BE2C (cell line): ENCODE measurements at regions not wholly inside any gene's neighbourhood (a gene's known extent, or its start where the extent isn't known, plus 50 kb on each side); places are given as distances from the start of the nearest gene placed in this dataset.

Experiments used
- DNase-seq: peaks from one replicate; pipeline ENCODE4 v3.0.0-alpha.2; 2020
- H3K27me3 ChIP-seq: fragments of 250-450 bp; sonication (Bioruptor Pico); 2 replicates; pipeline ENCODE4 v1.5.1; 2020; ENCODE audit warnings: mild to moderate bottlenecking
- H3K36me3 ChIP-seq: fragments of 250-450 bp; sonication (Bioruptor Pico); 2 replicates; pipeline ENCODE4 v1.5.1; 2020; ENCODE audit warnings: mild to moderate bottlenecking
- H3K4me1 ChIP-seq: fragments of 250-450 bp; sonication (Bioruptor Pico); 2 replicates; pipeline ENCODE4 v1.5.1; 2020
- H3K4me3 ChIP-seq: 2 replicates; pipeline ENCODE4 v1.5.1; 2011; ENCODE audit warnings: low read depth, low read length
- H3K9me3 ChIP-seq: fragments of 250-450 bp; sonication (Bioruptor Pico); 2 replicates; pipeline ENCODE4 v1.5.1; 2020
- TF ChIP-seq, protein P1 (sequence below): IDR thresholded peaks from 2 replicates; pipeline ENCODE4 v1.5.1; 2012; ENCODE audit warnings: mild to moderate bottlenecking, low read depth, low read length

DNA sequence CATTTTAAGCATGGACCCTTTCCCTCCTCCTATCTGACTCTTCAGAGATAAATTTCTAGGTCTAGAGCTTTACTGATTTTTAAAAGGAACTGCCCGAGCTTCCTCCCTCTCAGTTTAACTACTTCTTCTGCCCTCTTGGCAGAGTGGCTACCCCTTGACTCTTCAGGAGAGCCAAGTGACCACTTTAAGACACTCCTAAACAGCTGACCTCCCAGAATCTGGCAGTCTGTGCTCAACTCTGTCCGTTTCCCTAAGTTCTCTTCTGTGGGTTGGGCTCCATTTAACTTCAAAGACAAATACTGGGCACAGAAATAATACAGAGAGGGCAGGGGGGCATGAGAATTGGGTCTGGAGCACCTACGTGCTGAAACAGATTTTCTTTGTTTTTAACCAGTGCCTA is 196.3 kb upstream of the FOXD3 start:
- no peaks in the 10 kb centered on the region; the same call in 1 of the 2 replicates for H3K27me3 ChIP-seq
- TF ChIP-seq, protein P1, sequence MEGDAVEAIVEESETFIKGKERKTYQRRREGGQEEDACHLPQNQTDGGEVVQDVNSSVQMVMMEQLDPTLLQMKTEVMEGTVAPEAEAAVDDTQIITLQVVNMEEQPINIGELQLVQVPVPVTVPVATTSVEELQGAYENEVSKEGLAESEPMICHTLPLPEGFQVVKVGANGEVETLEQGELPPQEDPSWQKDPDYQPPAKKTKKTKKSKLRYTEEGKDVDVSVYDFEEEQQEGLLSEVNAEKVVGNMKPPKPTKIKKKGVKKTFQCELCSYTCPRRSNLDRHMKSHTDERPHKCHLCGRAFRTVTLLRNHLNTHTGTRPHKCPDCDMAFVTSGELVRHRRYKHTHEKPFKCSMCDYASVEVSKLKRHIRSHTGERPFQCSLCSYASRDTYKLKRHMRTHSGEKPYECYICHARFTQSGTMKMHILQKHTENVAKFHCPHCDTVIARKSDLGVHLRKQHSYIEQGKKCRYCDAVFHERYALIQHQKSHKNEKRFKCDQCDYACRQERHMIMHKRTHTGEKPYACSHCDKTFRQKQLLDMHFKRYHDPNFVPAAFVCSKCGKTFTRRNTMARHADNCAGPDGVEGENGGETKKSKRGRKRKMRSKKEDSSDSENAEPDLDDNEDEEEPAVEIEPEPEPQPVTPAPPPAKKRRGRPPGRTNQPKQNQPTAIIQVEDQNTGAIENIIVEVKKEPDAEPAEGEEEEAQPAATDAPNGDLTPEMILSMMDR, result no peak
- H3K4me1 ChIP-seq, result no peaks in the 10 kb centered on the region
- H3K4me3 ChIP-seq, result no peak overlapping the region
- H3K9me3 ChIP-seq, result no peaks in the 10 kb centered on the region
- no peak for DNase-seq
- H3K36me3 ChIP-seq, result no peaks in the 10 kb centered on the region

DNA sequence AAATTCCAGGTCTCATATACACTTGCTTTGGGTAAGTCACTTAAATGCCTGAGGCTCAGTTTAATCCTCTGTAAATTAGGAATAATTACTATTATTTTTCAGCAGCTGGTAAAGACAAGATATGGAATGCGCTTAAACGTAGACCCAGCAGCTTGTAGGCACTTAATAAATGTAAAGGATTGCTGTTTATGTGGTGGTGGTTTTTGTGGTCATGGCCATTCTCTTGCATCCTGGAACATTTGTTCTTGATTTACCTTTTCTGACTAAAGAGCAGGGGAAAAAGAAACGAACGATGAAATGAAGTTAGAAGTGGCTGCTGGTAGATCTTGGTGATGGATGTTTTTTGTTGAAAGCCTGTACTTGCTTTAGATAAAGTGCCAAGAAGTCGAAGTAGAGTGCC is 195.0 kb upstream of the FOXD3 start:
- no peaks in the 10 kb centered on the region for H3K9me3 ChIP-seq
- H3K36me3 ChIP-seq, result no peaks in the 10 kb centered on the region
- H3K4me3 ChIP-seq, result no peak overlapping the region
- DNase-seq, result no peak
- TF ChIP-seq, protein P1, result no peak
- no peaks in the 10 kb centered on the region; the same call in 1 of the 2 replicates for H3K27me3 ChIP-seq
- H3K4me1 ChIP-seq, result no peaks in the 10 kb centered on the region

DNA sequence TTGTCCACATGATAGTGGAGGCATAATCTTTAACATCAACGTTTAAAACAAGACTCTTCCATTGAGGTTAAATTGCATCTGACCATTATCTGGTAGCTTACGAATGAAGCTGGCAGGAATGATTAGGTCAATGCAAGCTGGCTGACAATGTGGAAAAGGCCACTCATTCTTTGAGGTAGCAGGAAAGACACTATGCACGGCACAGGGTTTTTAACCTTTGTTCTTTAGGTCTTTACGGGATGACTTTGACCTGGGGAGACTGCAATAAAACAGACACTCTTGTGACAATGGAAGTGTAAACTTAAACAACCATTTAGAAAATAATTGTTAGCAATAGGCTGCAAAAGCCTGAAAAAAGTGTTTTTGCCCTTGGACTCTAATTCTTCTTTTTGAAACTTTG is 193.8 kb upstream of the FOXD3 start:
- DNase-seq, result no peak

DNA sequence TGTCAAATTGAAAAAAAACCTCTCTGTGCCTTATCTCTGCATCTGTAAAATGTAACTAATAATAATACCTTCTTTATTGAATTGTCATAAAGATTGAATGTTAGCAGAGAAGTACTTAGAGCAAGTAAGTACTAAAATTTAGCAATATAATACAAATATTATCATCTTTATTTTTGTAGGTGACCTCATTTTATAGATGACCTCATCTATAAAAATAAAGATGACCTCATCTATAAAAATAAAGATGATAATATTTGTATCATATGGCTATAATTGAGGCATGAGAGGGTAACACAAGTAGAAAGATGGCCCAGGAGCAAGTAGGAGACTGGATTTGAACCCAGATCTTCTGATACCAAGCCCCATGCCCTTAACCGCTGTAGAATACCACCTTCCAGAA is 193.2 kb upstream of the FOXD3 start:
- no peaks in the 10 kb centered on the region for H3K36me3 ChIP-seq
- H3K9me3 ChIP-seq, result no peaks in the 10 kb centered on the region
- TF ChIP-seq, protein P1, result no peak
- no peak for DNase-seq
- H3K4me3 ChIP-seq, result no peak overlapping the region
- H3K27me3 ChIP-seq, result no peaks in the 10 kb centered on the region; the same call in 1 of the 2 replicates
- no peaks in the 10 kb centered on the region for H3K4me1 ChIP-seq

More for the DNA sequence above, 193.8 kb upstream of the FOXD3 start:
- Histone ChIP-seq H3K36me3 (no peaks in the 10 kb centered on the region), H3K27me3 (no peaks in the 10 kb centered on the region; the same call in 1 of the 2 replicates), H3K4me1 (no peaks in the 10 kb centered on the region), H3K9me3 (no peaks in the 10 kb centered on the region), H3K4me3 (no peak overlapping the region)
- TF ChIP-seq, protein P1, result no peak

DNA sequence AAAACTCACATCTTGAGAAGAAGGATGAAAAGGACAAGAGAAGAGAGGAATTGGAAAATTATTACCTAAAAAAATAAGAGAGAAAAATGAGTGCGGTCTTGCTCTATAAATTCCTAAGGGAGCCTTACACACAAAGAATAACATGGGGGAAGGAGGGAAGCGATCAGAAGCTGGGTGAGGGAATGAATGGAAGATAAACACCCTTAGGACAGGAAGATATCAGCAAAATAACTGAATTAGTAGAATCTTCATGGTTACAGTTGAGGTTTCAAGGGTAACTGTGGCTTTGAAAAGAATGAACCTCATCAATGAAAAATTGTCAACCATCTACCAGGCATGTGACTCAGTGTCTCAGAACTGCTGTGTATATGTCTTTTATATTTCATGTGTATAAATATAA is 192.5 kb upstream of the FOXD3 start:
- H3K9me3 ChIP-seq, result no peaks in the 10 kb centered on the region
- H3K4me1 ChIP-seq, result no peaks in the 10 kb centered on the region
- H3K36me3 ChIP-seq, result no peaks in the 10 kb centered on the region
- H3K27me3 ChIP-seq, result no peaks in the 10 kb centered on the region; the same call in 1 of the 2 replicates
- TF ChIP-seq, protein P1, result no peak
- H3K4me3 ChIP-seq, result no peak overlapping the region
- no peak for DNase-seq

DNA sequence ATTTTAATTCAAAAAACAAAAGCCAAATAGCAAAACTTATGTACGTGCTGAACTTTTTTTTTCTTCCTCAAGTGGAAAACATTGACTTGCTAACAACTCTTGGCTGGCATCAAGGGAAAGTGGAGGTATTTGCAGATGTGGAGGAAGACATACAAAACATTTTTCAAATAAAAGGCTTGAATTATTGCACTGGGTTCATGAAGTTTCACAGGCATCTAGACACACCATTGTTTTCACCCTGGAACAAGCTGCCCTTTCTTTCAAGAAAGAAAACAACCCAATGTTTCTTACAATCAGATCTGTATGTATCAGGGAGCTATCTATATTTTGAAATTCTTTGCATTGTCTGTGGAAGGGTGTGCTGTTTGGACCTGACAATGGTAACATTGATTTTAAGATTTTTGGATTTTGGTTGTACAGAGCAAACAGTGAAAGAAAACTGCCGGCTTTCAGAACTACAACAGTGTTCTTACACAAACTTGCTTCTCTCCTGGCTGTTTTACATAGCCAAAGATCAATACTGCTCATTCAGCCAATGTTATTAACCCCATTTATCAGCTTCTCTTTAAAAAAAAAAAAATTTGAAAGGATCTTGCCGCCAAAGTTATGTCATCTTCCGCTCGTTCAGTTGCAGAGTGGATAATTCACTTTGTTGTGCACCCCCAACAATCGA is 187.7 kb upstream of the FOXD3 start:
- DNase-seq, result no peak
- TF ChIP-seq, protein P1, result no peak
- no peaks in the 10 kb centered on the region for H3K4me1 ChIP-seq
- no peaks in the 10 kb centered on the region for H3K9me3 ChIP-seq
- no peaks in the 10 kb centered on the region for H3K36me3 ChIP-seq
- H3K27me3 ChIP-seq, result no peaks in the 10 kb centered on the region
- H3K4me3 ChIP-seq, result no peak overlapping the region
